ENCODE measurements at regions not wholly inside any gene's neighbourhood (a gene's known extent, or its start where the extent isn't known, plus 50 kb on each side); places are given as distances from the start of the nearest gene placed in this dataset.

- ATAC-seq (ENCODE audit: low FRiP score) (no peak), DNase-seq (ENCODE audit: low spot score) (no peak)
Observed at GRCh38 chr7:85522070-85522469, 335.2 kb upstream of the SEMA3D start.

GRCh38 chr7:85521108-85521694, 334.3 kb upstream of the SEMA3D start:
- no peak for DNase-seq (ENCODE audit: low spot score)
- no peak for ATAC-seq (ENCODE audit: low FRiP score)
- no peak for TF ChIP-seq CTCF (IDR thresholded peaks at IDR 0.05)

More at GRCh38 chr7:85522070-85522469, 335.2 kb upstream of the SEMA3D start:
- no peak for TF ChIP-seq CTCF (IDR thresholded peaks at IDR 0.05)

GRCh38 chr7:85520175-85520574, 333.3 kb upstream of the SEMA3D start:
- no peak for TF ChIP-seq CTCF (IDR thresholded peaks at IDR 0.05)
- ATAC-seq (ENCODE audit: low FRiP score) (no peak), DNase-seq (ENCODE audit: low spot score) (no peak)

GRCh38 chr7:85516675-85517074, 329.8 kb upstream of the SEMA3D start:
- TF ChIP-seq CTCF (IDR thresholded peaks at IDR 0.05), result no peak
- ATAC-seq (ENCODE audit: low FRiP score), result no peak
- no peak for DNase-seq (ENCODE audit: low spot score)

GRCh38 chr7:85512790-85513189, 325.9 kb upstream of the SEMA3D start:
- DNase-seq (ENCODE audit: low spot score) (no peak), ATAC-seq (ENCODE audit: low FRiP score) (no peak)
- TF ChIP-seq CTCF (IDR thresholded peaks at IDR 0.05), result no peak

- DNase-seq (ENCODE audit: low spot score) (no peak), ATAC-seq (ENCODE audit: low FRiP score) (no peak)
- TF ChIP-seq CTCF (IDR thresholded peaks at IDR 0.05), result no peak
Observed at GRCh38 chr7:85510287-85510686, 323.4 kb upstream of the SEMA3D start.

GRCh38 chr7:85509476-85509875, 322.6 kb upstream of the SEMA3D start:
- no peak for DNase-seq (ENCODE audit: low spot score)
- no peak for ATAC-seq (ENCODE audit: low FRiP score)
- TF ChIP-seq CTCF (IDR thresholded peaks at IDR 0.05), result no peak
